ENCODE measurements at regions not wholly inside any gene's neighbourhood (a gene's known extent, or its start where the extent isn't known, plus 50 kb on each side); places are given as distances from the start of the nearest gene placed in this dataset.

DNA sequence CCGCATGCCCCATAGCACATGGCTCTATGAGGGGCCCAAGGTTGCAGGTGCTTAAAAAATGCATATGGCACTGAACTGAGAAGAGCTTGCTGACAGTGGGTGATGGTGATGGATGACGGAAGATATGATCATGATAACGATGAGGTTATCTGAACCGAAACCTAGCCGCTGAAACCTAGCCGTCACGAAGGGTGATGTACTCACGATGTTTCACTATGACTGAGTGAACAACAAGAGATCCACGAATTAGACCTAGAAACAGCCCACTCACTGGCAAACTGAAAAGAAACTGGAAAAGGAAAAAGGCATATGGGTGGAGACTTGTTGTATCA, 57.6 kb upstream of the BCL6 start:
- Histone ChIP-seq H3K27ac (ENCODE audit: low read depth, low read length) (no peak overlapping the region), H3K4me2 (ENCODE audit: low read length) (no peak overlapping the region), H3K79me2 (ENCODE audit: control insufficient read depth, low read length) (no peaks in the 10 kb centered on the region), H3K27me3 (ENCODE audit: control insufficient read depth, low read length) (no peaks in the 10 kb centered on the region), H3K4me1 (ENCODE audit: control insufficient read depth, low read length) (peaks cover 24% of the 10 kb centered on the region), H3K36me3 (ENCODE audit: control insufficient read depth, low read length) (no peaks in the 10 kb centered on the region), H3K4me3 (ENCODE audit: low read length) (no peak overlapping the region), H3K9me3 (ENCODE audit: control insufficient read depth, insufficient read depth, low read length) (no peaks in the 10 kb centered on the region), H4K20me1 (ENCODE audit: control insufficient read depth, insufficient read depth, low read depth, low read length) (no peaks in the 10 kb centered on the region), H3F3A (ENCODE audit: control insufficient read depth, insufficient read depth) (no peaks in the 10 kb centered on the region), H3K9me2 (replicated peaks; ENCODE audit: control insufficient read depth, low read length) (no peaks in the 10 kb centered on the region)
- TF ChIP-seq CTCF (IDR thresholded peaks at IDR 0.05; ENCODE audit: low read depth, low read length, poor library complexity, severe bottlenecking) (no peak), EZH2phosphoT487 (IDR thresholded peaks at IDR 0.05; ENCODE audit: borderline replicate concordance, low read length) (no peak)

DNA sequence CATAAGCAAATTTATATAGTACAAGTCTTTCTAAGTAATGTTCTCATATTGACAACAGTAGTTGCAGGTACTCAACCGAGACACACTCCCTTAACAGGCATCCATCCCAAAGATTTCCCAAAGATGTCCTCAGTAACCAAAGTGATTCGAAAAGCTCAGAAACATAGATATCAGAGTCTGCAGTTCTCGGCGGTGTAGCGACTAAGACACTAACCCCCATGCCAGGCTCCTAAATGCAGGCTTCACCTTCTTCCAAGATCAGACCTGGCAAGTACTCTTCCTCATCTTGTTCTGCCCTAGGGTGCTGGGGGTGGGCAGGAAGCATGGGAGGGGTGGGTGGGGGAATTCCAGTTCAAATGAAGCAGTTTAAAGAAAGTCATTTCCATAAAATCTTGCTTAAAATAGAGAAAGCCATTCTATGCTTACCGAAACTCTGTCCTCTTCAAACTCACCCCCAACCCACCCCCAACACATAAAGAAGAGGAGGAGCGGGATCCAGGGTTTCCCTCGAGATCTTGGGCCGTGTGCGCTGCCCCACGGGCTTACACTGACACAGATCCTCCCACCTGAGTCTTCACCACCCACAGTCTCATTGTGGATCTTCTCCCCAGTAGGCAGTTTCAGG, 59.0 kb upstream of the BCL6 start:
- no peaks in the 10 kb centered on the region for H3K79me2 ChIP-seq (ENCODE audit: control insufficient read depth, low read length)
- H3K4me3 ChIP-seq (ENCODE audit: low read length): no peak overlapping the region
- no peaks in the 10 kb centered on the region for H3K27me3 ChIP-seq (ENCODE audit: control insufficient read depth, low read length)
- no peaks in the 10 kb centered on the region for H3K36me3 ChIP-seq (ENCODE audit: control insufficient read depth, low read length)
- peaks cover 26% of the 10 kb centered on the region for H3K4me1 ChIP-seq (ENCODE audit: control insufficient read depth, low read length)
- no peak overlapping the region for H3K27ac ChIP-seq (ENCODE audit: low read depth, low read length)
- TF ChIP-seq CTCF (IDR thresholded peaks at IDR 0.05; ENCODE audit: low read depth, low read length, poor library complexity, severe bottlenecking): no peak
- TF ChIP-seq EZH2phosphoT487 (IDR thresholded peaks at IDR 0.05; ENCODE audit: borderline replicate concordance, low read length): no peak
- no peaks in the 10 kb centered on the region for H3K9me3 ChIP-seq (ENCODE audit: control insufficient read depth, insufficient read depth, low read length)
- H3K9me2 ChIP-seq (replicated peaks; ENCODE audit: control insufficient read depth, low read length): no peaks in the 10 kb centered on the region
- H3F3A ChIP-seq (ENCODE audit: control insufficient read depth, insufficient read depth): no peaks in the 10 kb centered on the region
- H3K4me2 ChIP-seq (ENCODE audit: low read length): no peak overlapping the region
- H4K20me1 ChIP-seq (ENCODE audit: control insufficient read depth, insufficient read depth, low read depth, low read length): no peaks in the 10 kb centered on the region

DNA sequence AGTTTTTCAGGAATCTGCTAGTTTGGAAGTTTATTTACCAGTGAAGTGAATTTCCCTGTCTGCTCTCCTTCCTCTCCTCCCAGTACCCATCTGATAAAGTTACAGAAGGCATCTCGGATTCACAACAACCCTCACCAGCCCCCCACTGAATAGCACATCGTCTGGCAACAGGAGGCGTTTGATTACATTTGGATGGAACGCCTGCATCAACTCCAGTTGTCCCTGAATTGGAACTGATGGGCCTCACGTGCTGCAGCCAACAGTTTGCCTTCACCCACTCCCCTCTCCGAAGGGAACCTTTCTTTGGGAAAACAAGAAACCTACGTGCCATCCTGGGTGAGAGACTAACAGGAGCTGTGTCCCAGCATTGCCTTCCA, 59.5 kb upstream of the BCL6 start:
- no peaks in the 10 kb centered on the region for H3K9me2 ChIP-seq (replicated peaks; ENCODE audit: control insufficient read depth, low read length)
- TF ChIP-seq CTCF (IDR thresholded peaks at IDR 0.05; ENCODE audit: low read depth, low read length, poor library complexity, severe bottlenecking): no peak
- no peak for TF ChIP-seq EZH2phosphoT487 (IDR thresholded peaks at IDR 0.05; ENCODE audit: borderline replicate concordance, low read length)

More for the DNA sequence above, 59.5 kb upstream of the BCL6 start:
- Histone ChIP-seq H3K4me2 (ENCODE audit: low read length) (no peak overlapping the region), H3K4me3 (ENCODE audit: low read length) (no peak overlapping the region), H3F3A (ENCODE audit: control insufficient read depth, insufficient read depth) (no peaks in the 10 kb centered on the region), H3K27me3 (ENCODE audit: control insufficient read depth, low read length) (no peaks in the 10 kb centered on the region), H3K79me2 (ENCODE audit: control insufficient read depth, low read length) (no peaks in the 10 kb centered on the region), H3K36me3 (ENCODE audit: control insufficient read depth, low read length) (no peaks in the 10 kb centered on the region), H4K20me1 (ENCODE audit: control insufficient read depth, insufficient read depth, low read depth, low read length) (no peaks in the 10 kb centered on the region), H3K4me1 (ENCODE audit: control insufficient read depth, low read length) (peaks cover 24% of the 10 kb centered on the region), H3K27ac (ENCODE audit: low read depth, low read length) (no peak overlapping the region), H3K9me3 (ENCODE audit: control insufficient read depth, insufficient read depth, low read length) (no peaks in the 10 kb centered on the region)
